K562 (cell line): ENCODE measurements at regions not wholly inside any gene's neighbourhood (a gene's known extent, or its start where the extent isn't known, plus 50 kb on each side); places are given as distances from the start of the nearest gene placed in this dataset.

ENCODE experiments used
- ATAC-seq: fragments of 200-7000 bp; cut with Tn5 transposase; 3 replicates; pipeline ENCODE4 v1.9.1; 2020; ENCODE audit warnings: moderate library complexity
- BruUV-seq: library from RNA; stranded (reverse); fragments of 400-500 nt; replicated peaks from 2 replicates; lab custom pipeline; 2021; lab: Mats Ljungman, UMichigan
- CTCF ChIA-PET: fragments of 300-600 bp; formaldehyde crosslinking; extraction: SDS; loops from one replicate; lab custom pipeline; 2021; ENCODE audit warnings: low intra/inter-chr PET ratio; lab: Yijun Ruan, JAX
- POLR2A ChIA-PET: fragments of 300-600, 350-650 bp; sonication (Branson Sonifier 250); formaldehyde crosslinking; extraction: SDS; loops from one replicate; lab custom pipeline; 2021; ENCODE audit warnings: antibody characterized with exemption, inconsistent platforms; lab: Yijun Ruan, JAX
- DNase-seq, 4 experiments: peaks; one replicate each; pipeline versions ENCODE4 v3.0.0 to v3.0.0-alpha.2; 2011 to 2018; ENCODE audit warnings: low spot score in 3 of 4, mixed read lengths in 3 of 4; ENCODE audit errors: extremely low read depth in 1 of 4
- FAIRE-seq: peaks from 2 replicates; lab custom pipeline; 2011; peaks lifted over from hg19 to GRCh38; lab: Jason Lieb, UNC
- H2AFZ ChIP-seq: 2 replicates; pipeline ENCODE4 v1.6.0; 2011; ENCODE audit warnings: low read depth, low read length, control low read depth, inconsistent platforms
- H3K27ac ChIP-seq: fragments of 200-600 bp; 3 replicates; pipeline ENCODE4 v1.8.0; 2011; ENCODE audit warnings: low read depth, mild to moderate bottlenecking, control low read depth, inconsistent platforms, low read length, moderate library complexity, mixed read lengths; ENCODE audit errors: extremely low read depth
- H3K27me3 ChIP-seq, 2 experiments: fragments of 300-600 bp in 1 of 2; 2 replicates in 1 of 2; 3 replicates in 1 of 2; pipeline versions ENCODE4 v1.6.0 to v1.8.0; 2011; ENCODE audit warnings: inconsistent platforms in 2 of 2, low read length in 2 of 2, mild to moderate bottlenecking in 1 of 2, mixed read lengths in 1 of 2, moderate library complexity in 1 of 2; ENCODE audit not compliant: control insufficient read depth in 2 of 2, insufficient read depth in 2 of 2
- H3K36me3 ChIP-seq: fragments of 300-600 bp; 3 replicates; pipeline ENCODE4 v1.8.0; 2011; ENCODE audit warnings: mild to moderate bottlenecking, low read length, inconsistent platforms; ENCODE audit not compliant: control insufficient read depth, insufficient read depth
- H3K4me1 ChIP-seq, 2 experiments: fragments of 200-600 bp in 1 of 2; replicated peaks in 1 of 2; 2 replicates in 1 of 2; 3 replicates in 1 of 2; pipeline versions ENCODE4 v1.5.1 to v1.8.0; 2011; ENCODE audit warnings: inconsistent platforms in 2 of 2, low read length in 2 of 2, mild to moderate bottlenecking in 1 of 2, mixed read lengths in 1 of 2, moderate library complexity in 1 of 2; ENCODE audit not compliant: control insufficient read depth in 2 of 2, insufficient read depth in 2 of 2
- H3K4me2 ChIP-seq: 2 replicates; pipeline ENCODE4 v1.6.1; 2011; ENCODE audit warnings: low read length, control low read depth, inconsistent platforms, mixed read lengths; ENCODE audit not compliant: insufficient read depth
- H3K4me3 ChIP-seq: fragments of 200-600 bp; sonication (generic), shearing (Covaris generic); 2 replicates; pipeline ENCODE4 v1.5.1; 2016; ENCODE audit warnings: control low read depth, inconsistent platforms
- H3K79me2 ChIP-seq: fragments of 200-600 bp; 3 replicates; pipeline ENCODE4 v1.8.0; 2011; ENCODE audit warnings: low read length, inconsistent platforms; ENCODE audit not compliant: control insufficient read depth, insufficient read depth
- H3K9ac ChIP-seq, 2 experiments: 2 replicates each; pipeline versions ENCODE4 v1.6.0 to v1.6.1; 2011; ENCODE audit warnings: low read depth in 2 of 2, low read length in 2 of 2, control low read depth in 1 of 2, inconsistent platforms in 1 of 2, mild to moderate bottlenecking in 1 of 2, mixed read lengths in 1 of 2; ENCODE audit not compliant: insufficient read depth in 1 of 2
- H3K9me1 ChIP-seq: one replicate; pipeline ENCODE4 v1.6.0; 2011; ENCODE audit warnings: inconsistent platforms, mild to moderate bottlenecking, low read length, moderate library complexity; ENCODE audit not compliant: control insufficient read depth, insufficient read depth
- H3K9me3 ChIP-seq: replicated peaks from 2 replicates; pipeline ENCODE4 v1.5.1; 2011; ENCODE audit warnings: low read depth, low read length, inconsistent platforms; ENCODE audit not compliant: control insufficient read depth, insufficient read depth
- H4K20me1 ChIP-seq: replicated peaks from 2 replicates; pipeline ENCODE4 v1.6.1; 2011; ENCODE audit warnings: low read length, inconsistent platforms, mixed read lengths; ENCODE audit not compliant: control insufficient read depth, insufficient read depth
- CCAR2 ChIP-seq: fragments of 200-400 bp; formaldehyde crosslinking; IDR thresholded peaks from 2 replicates; pipeline ENCODE4 v1.6.1; 2017; ENCODE audit warnings: mild to moderate bottlenecking, low read depth, low read length
- CGGBP1 ChIP-seq: fragments of 250-450 bp; sonication (Bioruptor Pico); IDR thresholded peaks from 2 replicates; pipeline ENCODE4 v1.9.0; 2021; ENCODE audit warnings: mild to moderate bottlenecking
- DEAF1 ChIP-seq: fragments of 450-650 bp; formaldehyde crosslinking; IDR thresholded peaks from 2 replicates; pipeline ENCODE4 v1.4.0; 2020; ENCODE audit warnings: mild to moderate bottlenecking, moderate library complexity
- GATAD2A ChIP-seq: fragments of 450-650 bp; IDR thresholded peaks from 2 replicates; pipeline ENCODE4 v1.6.1; 2017
- HNRNPLL ChIP-seq: fragments of 200-400 bp; formaldehyde crosslinking; IDR thresholded peaks from 2 replicates; pipeline ENCODE4 v1.6.1; 2017; ENCODE audit warnings: low read length, low read depth, mild to moderate bottlenecking; ENCODE audit not compliant: poor library complexity, severe bottlenecking
- TSC22D4 ChIP-seq: fragments of 450-650 bp; IDR thresholded peaks from 2 replicates; pipeline ENCODE4 v1.6.1; 2016; ENCODE audit warnings: missing genetic modification characterization, missing biosample characterization, control low read depth
- VEZF1 ChIP-seq: fragments of 200-800 bp; sonication (Bioruptor generic); IDR thresholded peaks from 2 replicates; pipeline ENCODE4 v1.6.1; 2017; ENCODE audit warnings: missing genetic modification characterization, missing compliant biosample characterization
- WHSC1 ChIP-seq: IDR thresholded peaks from one replicate; pipeline ENCODE4 v1.6.1; 2012; ENCODE audit warnings: low read length, control low read depth, inconsistent platforms
- XRCC5 ChIP-seq: fragments of 200-400 bp; formaldehyde crosslinking; IDR thresholded peaks from 2 replicates; pipeline ENCODE4 v1.6.1; 2017; ENCODE audit warnings: low read depth, mild to moderate bottlenecking, low read length
- ZBTB33 ChIP-seq: sonication (generic); formaldehyde crosslinking; IDR thresholded peaks from 2 replicates; pipeline ENCODE4 v1.8.1; 2023; ENCODE audit warnings: mild to moderate bottlenecking, missing genetic modification reagents
- ZNF239 ChIP-seq: fragments of 250-450 bp; sonication (Bioruptor Pico); IDR thresholded peaks from 2 replicates; pipeline ENCODE4 v1.4.0; 2020; ENCODE audit warnings: mild to moderate bottlenecking
- WGBS: fragments of 100-300 bp; shearing (Covaris generic); methylation state at CpG from one replicate; pipeline ENCODE4 v1.1.6; 2016; ENCODE audit warnings: low coverage, mixed read lengths; ENCODE audit not compliant: insufficient coverage; ENCODE audit errors: missing lambda C conversion rate; 5-methylcytosine and 5-hydroxymethylcytosine counted together
- in situ Hi-C: fragments of 300-500 bp; cut with MboI; formaldehyde crosslinking; loops from 4 replicates; pipeline ENCODE4 v1.15.0; 2018; ENCODE audit warnings: inconsistent platforms, mixed read lengths
- intact Hi-C: fragments of 100-400 bp; cut with micrococcal nuclease; formaldehyde crosslinking; loops from 2 replicates; pipeline ENCODE4 v1.14.2; 2022

- ATAC-seq (no peak), DNase-seq (no peak), FAIRE-seq (no peak)
- H3K4me1 ChIP-seq = no peaks in the 10 kb centered on the region
- peaks cover 0 to 8% of the 10 kb centered on the region in 2 experiments; a peak in 1 of 5 replicates for H3K27me3 ChIP-seq
- BruUV-seq = no TSS peak
- 5% methylated on average over 2 of the region's 2 CpGs for WGBS
- ChIA-PET CTCF (no interaction called here), POLR2A (no interaction called here)
- H3K79me2 ChIP-seq = no peaks in the 10 kb centered on the region
- no peak for TF ChIP-seq ZBTB33
- TF ChIP-seq VEZF1 (CRISPR knock-in tag) = no peak
- no peak for TF ChIP-seq CGGBP1
- no peak for TF ChIP-seq ZNF239 (CRISPR knock-in tag)
- no peak for TF ChIP-seq WHSC1
- TF ChIP-seq GATAD2A = no peak
- no peak for TF ChIP-seq DEAF1 (CRISPR knock-in tag)
- no peak for TF ChIP-seq HNRNPLL
- no peak for TF ChIP-seq CCAR2
- TF ChIP-seq TSC22D4 (tag) = no peak
- TF ChIP-seq XRCC5 = no peak
- H2AFZ ChIP-seq = no peak overlapping the region
- H3K4me2 ChIP-seq = no peak overlapping the region
- no peak overlapping the region for H3K9ac ChIP-seq
- H3K27ac ChIP-seq = no peak overlapping the region
- H4K20me1 ChIP-seq = no peaks in the 10 kb centered on the region
- intact Hi-C loops (no loop called here), in situ Hi-C loops (no loop called here)
- no peaks in the 10 kb centered on the region for H3K9me1 ChIP-seq
- no peaks in the 10 kb centered on the region for H3K9me3 ChIP-seq
- no peak overlapping the region for H3K4me3 ChIP-seq
- no peaks in the 10 kb centered on the region for H3K36me3 ChIP-seq
Observed at GRCh38 chr9:88673886-88674285, 138.9 kb downstream of the NXNL2 start.
